ENCODE measurements at regions not wholly inside any gene's neighbourhood (a gene's known extent, or its start where the extent isn't known, plus 50 kb on each side); places are given as distances from the start of the nearest gene placed in this dataset.

GRCh38 chrX:134747006-134747405 lies 50.0 kb downstream of the PABIR2 start:
- DNase-seq: no peak

DNA sequence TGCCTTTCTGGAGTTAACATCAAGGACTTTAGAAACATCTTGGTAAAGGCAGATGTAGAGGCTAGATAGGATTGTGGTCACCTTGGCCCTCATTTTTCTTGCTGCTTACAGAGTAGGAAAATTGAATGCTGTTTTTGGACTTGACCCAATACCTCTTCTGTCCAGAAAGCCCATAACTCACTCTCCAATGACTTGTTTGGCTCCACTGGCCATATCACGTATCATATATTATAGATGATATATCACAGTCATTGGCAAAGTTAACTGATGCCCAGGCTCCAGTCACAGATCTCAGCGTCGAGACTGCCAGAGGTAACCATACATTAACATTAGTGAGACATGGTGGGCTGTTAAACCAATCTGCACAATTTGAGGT lies 50.6 kb downstream of the PABIR2 start:
- DNase-seq: peak in 1 of 3 donors; percentile 80

DNA sequence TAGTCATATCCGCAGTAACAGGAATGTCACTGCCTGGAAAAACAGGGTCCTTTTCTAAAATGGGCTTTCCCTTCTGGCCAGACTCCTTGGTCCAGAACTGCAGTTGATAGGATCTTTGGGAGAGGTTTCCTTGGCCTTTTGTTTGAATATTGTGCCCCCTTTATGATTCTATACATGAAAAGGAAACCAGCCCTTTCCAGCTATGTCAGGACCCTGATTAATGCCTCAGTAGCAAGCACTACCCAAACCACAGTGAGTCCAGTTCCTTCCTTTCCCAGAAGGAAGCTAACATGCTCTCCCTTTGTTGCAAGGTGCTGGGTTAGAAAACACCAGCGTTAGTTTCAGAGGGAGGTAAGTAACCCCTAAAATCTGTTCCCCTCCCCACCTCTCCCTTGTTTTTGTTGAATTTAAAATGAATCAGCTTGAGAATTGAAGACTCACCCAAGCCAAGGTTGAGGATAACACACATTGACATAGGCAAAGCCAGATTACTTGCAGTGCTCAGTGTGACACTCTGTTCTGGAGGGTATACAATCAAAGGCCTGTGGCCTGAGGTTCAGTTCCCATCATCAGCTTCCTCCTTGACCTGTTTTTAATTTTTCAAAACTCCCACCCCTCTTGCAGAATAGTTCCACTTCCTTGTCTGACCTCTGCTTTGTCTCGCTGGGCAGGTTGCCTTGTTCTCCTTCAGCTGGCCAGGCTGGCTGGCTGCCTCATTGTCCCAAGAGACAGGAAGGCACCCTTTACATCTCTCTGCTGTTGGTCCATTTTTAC lies 51.2 kb downstream of the PABIR2 start:
- no peak for DNase-seq

GRCh38 chrX:134743091-134743490 lies 53.9 kb downstream of the PABIR2 start:
- peak in 2 of 3 donors; percentile 72 to 85 for DNase-seq

- peak in 1 of 3 donors; percentile 73 for DNase-seq
These were observed 54.4 kb downstream of the PABIR2 start for GRCh38 chrX:134742573-134742972.

- DNase-seq: peak in 2 of 3 donors; percentile 80 to 91
These were observed 55.3 kb downstream of the PABIR2 start for GRCh38 chrX:134741746-134742145.

DNA sequence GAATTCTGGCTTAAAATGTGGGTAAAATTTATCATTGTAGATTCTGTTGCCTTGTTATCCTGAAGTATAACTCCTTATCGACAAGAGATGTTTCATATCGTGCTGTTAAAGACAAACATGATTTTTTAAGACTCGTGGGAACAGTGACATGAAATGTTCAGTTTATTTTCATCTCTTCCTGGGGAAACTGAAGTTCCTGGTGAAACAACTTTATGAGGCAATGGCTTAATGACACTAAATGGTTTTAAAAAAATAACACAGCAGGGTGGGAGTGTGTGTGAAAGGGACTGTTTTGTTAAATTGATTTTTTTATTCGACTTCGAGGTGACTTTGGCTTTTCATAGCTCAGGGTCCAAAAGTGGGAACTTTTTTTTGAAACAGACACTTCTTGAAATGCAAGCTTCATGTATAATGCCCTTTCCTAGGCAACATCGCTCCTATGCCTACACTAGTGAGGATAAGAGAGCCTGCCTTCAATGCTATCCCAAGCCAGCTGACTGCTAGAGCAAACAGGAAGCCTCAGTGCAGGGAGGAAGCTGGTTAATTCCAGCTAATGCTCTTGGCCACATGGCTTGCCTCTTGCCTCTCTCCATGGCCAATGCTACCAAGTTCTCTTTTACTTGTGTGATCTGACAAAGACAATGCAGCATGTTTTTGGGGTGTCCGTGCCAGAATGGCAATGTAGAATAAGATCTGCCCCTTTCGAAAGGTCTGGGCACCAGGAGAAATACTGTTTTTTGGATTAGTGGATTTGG lies 57.8 kb downstream of the PABIR2 start:
- no peak for DNase-seq

GRCh38 chrX:134738445-134738844 lies 58.6 kb downstream of the PABIR2 start:
- no peak for DNase-seq

DNA sequence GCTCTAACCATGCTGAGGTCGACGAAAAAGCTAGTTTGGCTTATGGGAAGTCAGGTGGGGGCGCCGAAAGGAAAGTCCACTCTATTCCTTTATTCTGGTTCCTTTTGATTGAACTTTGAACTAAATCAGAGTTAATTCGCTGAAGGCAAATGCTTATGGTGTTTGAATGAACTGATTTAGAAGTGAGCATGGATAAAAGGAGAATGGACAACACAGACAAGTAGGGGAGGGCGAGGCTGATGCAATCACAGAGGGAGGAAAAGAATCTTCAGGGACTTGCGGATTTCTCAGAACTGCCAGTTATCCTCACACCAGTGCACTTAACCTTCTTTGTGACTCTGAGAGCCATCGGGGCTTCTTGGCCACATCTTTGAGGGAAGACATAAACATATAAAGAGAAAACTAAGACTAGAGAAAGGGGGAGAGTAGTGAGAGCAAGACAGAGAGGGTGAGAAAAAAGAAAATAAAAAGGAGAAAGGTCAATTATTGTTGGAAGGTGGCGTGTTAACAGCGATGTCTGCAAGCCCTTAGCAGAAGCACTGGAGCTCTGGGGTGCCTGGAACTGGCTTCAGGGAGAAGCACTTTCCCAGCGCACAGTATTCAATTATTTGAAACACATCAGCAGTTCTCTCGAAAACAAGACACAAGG lies 59.2 kb downstream of the PABIR2 start:
- DNase-seq: no peak

- DNase-seq: peak in 1 of 3 donors; percentile 66
These were observed 59.9 kb downstream of the PABIR2 start for GRCh38 chrX:134737061-134737460.

- no peak for DNase-seq
These were observed 60.6 kb downstream of the PABIR2 start for GRCh38 chrX:134736356-134736755.

- no peak for DNase-seq
These were observed 62.0 kb downstream of the PABIR2 start for GRCh38 chrX:134735015-134735414.

DNA sequence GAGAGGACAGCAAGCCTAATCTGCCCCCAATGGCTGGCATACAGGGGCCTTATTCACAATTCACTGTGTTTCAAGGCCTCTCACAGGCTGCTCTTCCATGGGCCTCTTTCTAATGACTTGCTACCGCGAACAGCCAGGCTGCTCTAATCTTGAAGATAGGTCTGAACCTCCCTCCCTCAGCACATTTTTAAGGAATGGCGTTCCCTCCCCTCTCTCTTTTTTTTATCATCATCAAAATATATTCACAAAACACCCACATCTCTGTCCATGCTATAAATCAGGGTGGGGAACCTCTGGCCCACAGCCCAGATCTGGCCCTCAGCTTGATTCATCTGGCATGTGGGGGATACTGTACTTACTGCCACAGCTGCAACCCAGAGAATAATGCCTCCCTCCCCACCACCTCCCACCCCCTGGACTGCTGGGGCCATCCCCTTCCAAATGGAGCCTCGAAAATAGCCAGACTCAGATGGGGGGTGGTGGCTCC lies 62.5 kb downstream of the PABIR2 start:
- DNase-seq: peak in 2 of 3 donors; percentile 66 to 73

GRCh38 chrX:134733591-134733990 lies 63.4 kb downstream of the PABIR2 start:
- DNase-seq: no peak

DNA sequence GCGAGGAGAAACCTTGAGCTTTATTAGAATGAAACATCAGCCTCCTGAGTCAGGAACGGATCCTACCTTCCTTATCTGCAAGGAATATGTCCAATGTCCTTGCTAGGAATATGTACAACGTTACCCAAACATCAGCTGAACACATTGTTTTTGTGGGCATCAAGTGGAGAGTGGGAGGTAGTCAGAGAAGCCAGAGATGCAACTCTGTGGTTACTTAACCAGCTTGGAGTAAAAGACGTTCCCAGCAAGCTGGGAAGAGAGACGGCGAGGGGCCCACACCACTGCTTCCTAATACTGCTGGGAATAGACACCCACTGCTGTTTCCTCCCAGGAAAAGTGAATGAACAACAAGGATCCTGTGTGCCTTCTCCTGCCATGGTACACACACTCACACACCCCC lies 64.3 kb downstream of the PABIR2 start:
- no peak for DNase-seq

DNA sequence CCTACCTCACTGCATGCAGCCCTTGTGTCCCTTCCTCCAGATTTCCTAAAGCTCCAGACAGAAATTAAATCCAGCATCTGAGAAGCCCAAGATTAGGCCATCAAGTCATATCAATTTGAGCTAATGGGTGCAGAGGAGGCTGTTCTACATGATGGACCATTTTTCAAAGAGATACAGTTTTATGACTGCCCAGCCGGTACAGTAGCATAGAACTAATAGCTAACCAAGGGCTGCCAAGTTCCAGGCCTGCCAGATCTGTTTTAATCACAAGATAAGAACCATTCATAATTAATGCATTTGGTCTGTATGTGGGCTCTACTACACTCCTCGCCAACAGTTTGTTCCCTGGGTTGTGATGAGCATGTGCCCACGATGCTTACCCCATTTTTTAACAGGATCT lies 64.9 kb downstream of the PABIR2 start:
- no peak for DNase-seq

DNA sequence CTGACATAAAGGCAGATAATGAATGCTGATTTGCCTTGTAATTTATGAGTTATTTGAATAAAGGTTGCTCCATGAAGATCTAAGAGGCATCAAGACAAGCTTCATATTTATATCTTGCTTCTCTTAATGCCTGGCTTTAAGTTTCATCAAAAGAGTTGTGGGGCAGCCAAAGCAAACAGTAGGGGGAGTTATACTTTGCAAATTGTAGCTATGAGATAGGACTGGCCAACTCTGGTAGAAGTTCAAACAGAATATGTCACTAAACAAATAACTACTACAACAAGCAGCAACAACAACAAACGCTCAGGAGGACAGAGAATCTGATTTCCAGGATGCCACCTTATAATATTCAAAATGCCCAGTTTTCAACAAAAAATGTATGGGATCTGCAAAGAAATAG lies 69.1 kb upstream of the PLAC1 start:
- no peak for DNase-seq

DNA sequence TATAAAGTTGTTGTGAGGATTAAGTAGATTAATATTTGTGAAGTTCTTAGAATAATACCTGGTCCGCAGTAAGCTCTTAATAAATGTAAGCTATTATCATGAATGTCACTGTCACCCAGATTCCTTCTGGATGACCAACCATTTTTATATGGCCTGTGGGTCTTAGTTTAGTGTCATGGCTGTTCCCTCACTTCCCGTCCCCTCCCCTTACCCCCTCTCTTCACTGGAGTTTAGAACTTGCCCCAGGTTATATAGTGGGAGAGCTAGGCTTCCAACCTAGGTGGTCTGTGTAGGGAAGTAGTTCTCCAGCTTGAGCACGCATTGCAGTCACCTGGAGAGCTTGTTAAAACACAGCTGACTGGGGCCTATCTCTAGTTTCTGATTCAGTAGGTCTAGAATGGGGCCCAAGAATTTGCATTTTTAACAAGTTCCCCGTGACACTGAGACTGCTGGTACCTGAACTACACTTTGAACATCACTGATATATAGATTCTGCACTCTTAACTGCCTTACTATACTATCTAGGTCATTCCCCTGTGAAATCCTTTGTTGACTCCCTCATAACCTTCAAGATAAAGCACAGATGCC lies 66.9 kb upstream of the PLAC1 start:
- no peak for DNase-seq

DNA sequence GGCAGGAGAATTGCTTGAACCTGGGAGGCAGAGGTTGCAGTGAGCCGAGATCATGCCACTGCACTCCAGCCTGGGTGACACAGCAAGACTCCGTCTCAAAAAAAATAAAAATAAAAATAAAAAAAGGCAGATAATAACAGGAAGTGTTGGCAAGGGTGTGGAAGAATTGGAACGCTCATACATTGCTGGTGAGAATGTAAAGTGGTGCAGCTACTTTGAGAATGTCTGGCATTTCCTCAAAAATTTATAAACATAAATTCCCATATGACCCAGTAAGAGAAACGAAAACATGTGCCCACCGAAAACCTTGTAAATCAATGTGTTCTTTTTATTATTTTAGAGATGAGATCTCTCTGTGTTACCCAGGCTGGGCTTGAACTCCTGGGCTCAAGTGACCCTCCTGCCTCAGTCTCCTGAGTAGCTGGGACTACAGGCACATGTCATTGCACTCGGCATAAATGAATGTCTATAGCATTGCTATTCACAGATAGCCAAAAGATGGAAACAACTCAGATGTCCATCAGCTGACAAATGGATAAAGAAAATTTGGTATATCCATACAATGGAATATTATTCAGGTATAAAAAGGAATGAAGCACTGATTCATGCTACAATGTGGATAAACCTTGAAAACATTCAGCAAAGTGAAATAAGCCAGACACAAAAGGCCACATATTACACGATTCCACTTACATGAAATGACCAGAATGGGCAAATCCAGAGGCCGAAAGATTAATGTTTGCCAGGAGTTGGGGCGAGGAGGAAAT lies 63.7 kb upstream of the PLAC1 start:
- DNase-seq: no peak

DNA sequence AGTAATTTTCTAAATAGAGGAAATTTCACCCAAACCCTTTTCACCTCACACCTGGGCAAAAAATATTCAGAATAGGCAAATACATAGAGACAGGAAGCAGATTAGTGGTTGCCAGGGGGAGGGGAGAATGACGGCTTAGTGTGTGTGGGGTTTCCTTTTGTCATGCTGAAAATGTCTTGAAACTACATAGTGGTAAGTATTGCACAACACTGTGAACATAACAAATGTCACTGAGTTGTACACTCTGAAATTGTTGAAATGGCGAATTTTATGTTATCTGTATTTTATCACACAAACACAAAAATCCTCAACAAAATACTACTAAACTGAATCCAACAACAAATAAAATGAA lies 60.7 kb upstream of the PLAC1 start:
- no peak for DNase-seq
